Activated CD4-positive, alpha-beta T cell treated with anti-CD3 and anti-CD28 coated beads for 48 hours (primary cell): ENCODE measurements at regions not wholly inside any gene's neighbourhood (a gene's known extent, or its start where the extent isn't known, plus 50 kb on each side); places are given as distances from the start of the nearest gene placed in this dataset.
A peak's percentile ranks its signal among the peaks of the same experiment; 100 is the strongest.

ENCODE experiments used
- DNase-seq: peaks from one replicate; pipeline ENCODE4 v3.0.0-alpha.2; 2020

- DNase-seq = no peak
These were observed 87.0 kb upstream of the EEA1 start for GRCh38 chr12:93015871-93016751.

GRCh38 chr12:93016752-93017350 is 87.8 kb upstream of the EEA1 start:
- no peak for DNase-seq

DNA sequence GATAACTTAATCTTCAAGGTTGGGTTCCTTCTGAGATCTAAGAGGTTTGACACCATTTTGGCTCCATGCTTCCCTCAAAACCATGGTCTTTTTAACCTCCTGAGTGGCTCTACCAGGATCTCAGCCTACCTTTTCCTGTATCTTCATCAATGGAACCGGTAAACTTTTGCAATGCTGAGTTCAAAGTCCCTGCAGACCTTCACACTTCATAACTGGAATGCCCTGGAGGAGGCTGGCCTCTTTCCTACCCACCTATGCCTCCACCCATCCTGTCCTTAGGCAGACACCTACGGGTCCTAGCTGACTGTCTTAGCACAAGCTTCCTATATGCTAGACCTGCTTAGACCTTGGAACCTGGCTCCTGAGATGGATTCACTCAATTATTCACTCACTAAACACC is 89.5 kb upstream of the EEA1 start:
- no peak for DNase-seq

- DNase-seq = no peak
These were observed 90.3 kb upstream of the EEA1 start for GRCh38 chr12:93019212-93019927.

- DNase-seq = no peak
These were observed 91.0 kb upstream of the EEA1 start for GRCh38 chr12:93019975-93020630.

DNA sequence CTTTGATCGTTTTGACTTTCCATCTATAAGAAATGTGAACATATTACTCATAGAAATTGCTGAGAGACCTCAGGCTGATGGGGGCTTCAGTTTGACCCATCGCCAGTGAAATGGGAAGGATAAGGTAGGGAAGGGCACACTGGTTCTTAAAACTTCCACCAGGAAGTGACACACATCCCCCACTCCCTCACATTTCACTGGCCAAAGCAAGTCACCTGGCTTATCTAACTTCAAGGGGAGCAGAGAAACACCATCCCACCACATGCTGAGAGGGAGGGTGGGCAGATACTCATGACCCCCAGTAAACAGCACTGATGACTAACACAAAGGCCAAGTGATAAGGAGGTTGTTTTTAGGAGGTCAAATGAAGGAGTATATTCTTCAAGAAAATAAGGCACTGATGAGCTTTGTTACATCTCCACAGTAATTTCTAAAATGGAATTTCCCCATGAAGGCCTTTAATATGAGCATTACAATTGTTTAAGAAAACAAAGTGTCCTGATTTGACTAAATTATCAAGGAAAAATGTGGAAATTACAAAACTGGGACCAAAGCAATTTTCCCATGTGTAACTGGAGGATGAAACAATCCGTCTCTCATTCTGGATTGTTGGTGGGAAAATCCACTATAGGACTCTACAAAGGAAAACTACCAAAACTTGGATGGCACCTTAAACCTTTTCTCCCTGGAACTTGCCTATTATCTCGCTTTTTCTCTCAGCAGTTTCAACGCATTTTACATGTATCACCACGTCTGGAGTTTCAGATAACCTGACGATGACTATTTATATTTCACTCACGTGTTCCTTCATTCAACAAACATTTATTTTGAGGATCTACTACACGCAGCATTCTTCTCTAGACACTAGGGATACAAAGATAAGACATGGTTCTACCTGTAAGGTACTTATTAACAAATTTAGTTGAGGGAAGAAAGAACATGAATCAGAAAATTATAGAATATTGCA is 91.8 kb upstream of the EEA1 start:
- DNase-seq = no peak

GRCh38 chr12:93022603-93023340 is 93.7 kb upstream of the EEA1 start:
- DNase-seq = no peak

DNA sequence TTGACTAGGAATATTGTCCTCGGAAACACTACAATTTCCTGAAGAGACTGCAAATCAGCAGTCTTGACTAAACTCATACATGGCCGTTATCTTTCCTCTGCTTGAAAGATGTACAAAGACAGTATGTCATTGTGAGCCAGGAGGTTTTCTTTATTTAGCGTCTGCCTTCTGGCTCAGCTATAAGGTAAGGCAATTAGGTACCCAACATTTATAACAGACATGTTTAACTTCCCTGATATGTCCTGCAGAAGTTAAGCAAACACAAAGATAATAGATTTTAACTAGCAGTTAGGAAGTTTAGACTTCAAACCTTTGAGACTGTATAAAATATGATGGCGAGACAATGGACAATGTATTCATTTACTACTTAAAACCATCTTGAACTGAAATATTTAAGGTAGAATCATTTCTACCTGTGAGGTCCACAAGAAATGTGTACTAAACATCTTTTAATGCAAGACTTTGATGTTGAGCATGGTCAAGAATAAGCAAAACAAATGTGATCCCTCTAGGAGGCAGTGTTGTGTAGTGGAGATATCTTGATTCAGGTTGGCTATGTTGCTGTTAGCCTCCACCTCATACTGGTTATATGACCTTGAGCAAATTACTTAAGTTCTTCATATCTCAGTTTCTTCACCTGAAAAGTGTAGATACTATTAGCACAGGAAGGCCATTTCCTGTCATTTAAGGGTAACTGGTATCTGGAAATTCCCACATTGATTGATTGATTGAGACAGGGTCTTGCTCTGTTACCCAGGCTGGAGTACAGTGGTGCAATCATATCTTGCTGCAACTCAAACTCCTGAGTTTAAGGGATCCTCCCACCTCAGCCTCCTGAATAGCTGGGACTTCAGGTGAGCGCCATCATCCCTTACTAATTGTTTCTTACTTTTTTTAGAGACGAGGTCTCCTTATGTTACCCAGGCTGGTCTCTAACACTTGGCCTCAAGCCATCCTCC is 96.3 kb upstream of the EEA1 start:
- no peak for DNase-seq

- no peak for DNase-seq
These were observed 97.9 kb upstream of the EEA1 start for GRCh38 chr12:93027041-93027440.

- no peak for DNase-seq
These were observed 100.0 kb upstream of the EEA1 start for GRCh38 chr12:93029091-93029490.

- no peak for DNase-seq
These were observed 101.9 kb upstream of the EEA1 start for GRCh38 chr12:93031028-93031427.

GRCh38 chr12:93032758-93033157 is 103.7 kb upstream of the EEA1 start:
- no peak for DNase-seq

GRCh38 chr12:93033948-93034347 is 104.9 kb upstream of the EEA1 start:
- DNase-seq = no peak

- DNase-seq = no peak
These were observed 110.0 kb upstream of the EEA1 start for GRCh38 chr12:93039062-93039461.

DNA sequence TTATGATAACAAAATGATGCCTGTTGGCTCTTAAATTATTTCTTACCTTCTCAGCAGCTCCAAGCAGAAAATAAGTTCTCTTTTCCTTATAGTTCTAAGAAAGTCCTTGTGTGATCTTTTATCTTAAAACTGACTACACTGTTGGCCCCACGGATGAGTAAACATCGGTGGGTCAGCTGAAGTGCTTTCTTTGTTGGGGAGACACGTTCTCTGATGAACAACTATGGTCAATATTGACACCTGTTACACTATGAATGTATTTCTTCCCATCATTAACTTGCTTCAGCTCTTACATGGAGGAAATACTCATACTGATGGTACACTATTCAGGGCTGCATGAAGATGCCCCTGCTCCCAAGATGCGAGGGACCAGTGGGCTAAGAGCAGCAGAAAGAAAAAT is 110.8 kb upstream of the EEA1 start:
- DNase-seq = no peak

DNA sequence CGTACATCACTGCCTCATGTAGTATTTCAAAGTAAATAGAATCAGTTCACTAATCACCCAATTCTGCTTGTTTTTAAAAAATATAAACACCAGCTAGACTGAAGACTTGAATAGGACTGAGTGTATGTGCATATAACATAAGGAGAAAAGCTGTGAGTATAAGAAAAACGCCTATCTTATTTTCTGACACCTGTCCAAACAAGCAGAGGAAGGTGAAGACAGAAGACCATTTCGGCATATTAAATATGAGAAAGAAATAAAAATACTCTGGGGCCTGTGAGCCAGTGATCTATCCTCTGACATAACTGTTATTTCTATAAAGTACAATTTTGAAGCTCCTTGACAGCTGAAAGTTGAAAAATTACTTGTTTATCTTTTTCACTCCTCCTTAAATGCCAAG is 111.3 kb upstream of the EEA1 start:
- DNase-seq = no peak

DNA sequence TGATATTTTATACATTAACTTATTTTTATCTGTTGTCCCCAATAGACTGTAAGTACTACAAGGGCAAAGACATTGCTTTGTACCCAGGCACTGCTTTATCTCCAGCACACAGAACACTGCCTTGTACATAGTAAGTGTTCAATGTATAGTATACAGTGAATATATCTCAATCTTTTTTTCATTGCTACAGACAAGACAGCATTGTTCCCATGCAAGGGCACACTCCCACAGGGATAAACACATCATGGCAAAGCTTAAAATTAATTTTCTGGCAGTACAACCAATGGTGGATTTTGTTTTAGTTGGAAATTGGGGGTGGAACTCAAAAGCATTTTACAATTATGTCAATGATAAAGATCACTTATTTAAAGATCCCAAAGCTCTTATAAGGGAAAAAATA is 112.3 kb upstream of the EEA1 start:
- no peak for DNase-seq

DNA sequence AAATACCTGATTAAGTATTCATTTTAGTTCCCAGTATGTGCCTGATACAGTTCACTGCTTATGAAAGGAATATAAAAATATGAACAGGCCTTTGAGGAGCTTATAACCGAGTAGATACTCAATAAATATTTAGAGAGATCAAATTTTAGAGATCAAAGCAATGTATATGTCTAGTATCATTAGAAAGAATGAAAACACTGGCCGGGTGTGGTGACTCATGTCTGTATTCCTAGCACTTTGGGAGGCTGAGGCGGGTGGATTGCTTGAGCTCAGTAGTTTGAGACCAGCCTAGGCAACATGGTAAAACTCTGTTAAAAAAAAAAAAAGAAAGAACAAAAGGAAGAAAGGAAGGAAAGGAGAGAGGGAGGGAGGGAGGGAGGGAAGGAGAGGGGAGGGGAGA is 113.2 kb upstream of the EEA1 start:
- DNase-seq = peak; percentile 15

- no peak for DNase-seq
These were observed 113.6 kb upstream of the EEA1 start for GRCh38 chr12:93042684-93043083.

DNA sequence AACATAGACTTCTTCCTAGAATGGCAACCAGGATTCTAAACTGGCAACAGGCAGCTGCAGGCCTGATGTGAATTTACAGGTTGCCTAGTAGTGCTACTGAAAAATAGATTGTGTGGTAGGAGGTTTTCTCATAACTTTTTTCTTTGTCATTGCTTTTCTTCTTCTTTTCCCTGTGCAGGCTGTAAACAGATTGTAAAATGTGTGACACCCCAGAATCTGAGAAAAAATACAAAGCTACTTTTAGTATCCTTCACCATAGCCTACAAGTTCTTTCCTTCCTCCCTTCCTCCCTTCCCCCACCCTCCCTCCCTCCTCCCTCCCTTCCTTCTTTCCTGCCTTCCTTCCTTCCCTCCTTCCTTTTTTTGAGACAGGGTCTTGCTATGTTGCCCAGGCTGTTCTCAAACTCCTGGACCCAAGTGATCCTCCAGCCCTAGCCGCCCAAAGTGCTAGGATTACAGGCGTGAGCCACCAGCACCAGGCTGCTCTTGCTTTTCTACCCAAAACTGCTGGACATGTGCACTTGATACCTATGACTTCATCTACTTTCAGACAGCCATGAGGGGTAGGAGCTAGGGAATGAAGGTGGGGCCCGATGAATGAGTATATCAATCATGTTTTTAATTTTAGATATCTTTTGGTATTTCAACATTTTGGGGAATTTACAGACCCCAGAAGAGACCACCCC is 114.2 kb upstream of the EEA1 start:
- DNase-seq = no peak
